Endodermal cell (in vitro differentiated cells): ENCODE measurements at regions not wholly inside any gene's neighbourhood (a gene's known extent, or its start where the extent isn't known, plus 50 kb on each side); places are given as distances from the start of the nearest gene placed in this dataset.

ENCODE experiments used
- DNase-seq: peaks from one replicate; pipeline ENCODE4 v3.0.0-alpha.2; 2017
- H3K27ac ChIP-seq: 2 replicates; pipeline ENCODE4 v1.5.1; 2013; ENCODE audit warnings: mild to moderate bottlenecking, low read depth, low read length, moderate library complexity
- H3K27me3 ChIP-seq: 2 replicates; pipeline ENCODE4 v1.6.1; 2013; ENCODE audit warnings: mild to moderate bottlenecking, low read length, moderate library complexity; ENCODE audit not compliant: insufficient read depth, control insufficient read depth, poor library complexity, severe bottlenecking
- H3K36me3 ChIP-seq: 2 replicates; pipeline ENCODE4 v1.7.0; 2013; ENCODE audit warnings: mild to moderate bottlenecking, low read length, moderate library complexity; ENCODE audit not compliant: control insufficient read depth, insufficient read depth
- H3K4me1 ChIP-seq: one replicate; pipeline ENCODE4 v1.7.0; 2013; ENCODE audit warnings: low read length; ENCODE audit not compliant: control insufficient read depth, insufficient read depth
- H3K4me3 ChIP-seq: 2 replicates; pipeline ENCODE4 v1.5.1; 2013; ENCODE audit warnings: mild to moderate bottlenecking, low read length, moderate library complexity
- H3K9ac ChIP-seq: 2 replicates; pipeline ENCODE4 v1.6.1; 2013; ENCODE audit warnings: mild to moderate bottlenecking, low read length, moderate library complexity; ENCODE audit not compliant: poor library complexity, severe bottlenecking; ENCODE audit errors: extremely low read depth
- H3K9me3 ChIP-seq: 2 replicates; pipeline ENCODE4 v1.6.1; 2013; ENCODE audit warnings: mild to moderate bottlenecking, low read length, moderate library complexity; ENCODE audit not compliant: control insufficient read depth
- H3K27ac Mint-ChIP-seq: 2 replicates; pipeline ENCODE4 v1.8.0; 2020; ENCODE audit warnings: mixed read lengths
- H3K27me3 Mint-ChIP-seq: 2 replicates; pipeline ENCODE4 v1.8.0; 2021; ENCODE audit warnings: mild to moderate bottlenecking, mixed read lengths; ENCODE audit not compliant: insufficient read depth
- H3K36me3 Mint-ChIP-seq: 2 replicates; pipeline ENCODE4 v1.8.0; 2020; ENCODE audit warnings: low read depth, mixed read lengths
- H3K4me1 Mint-ChIP-seq: 2 replicates; pipeline ENCODE4 v1.8.0; 2020; ENCODE audit warnings: mixed read lengths
- H3K4me3 Mint-ChIP-seq: 2 replicates; pipeline ENCODE4 v1.8.0; 2020; ENCODE audit warnings: mild to moderate bottlenecking, moderate library complexity, mixed read lengths
- H3K9me3 Mint-ChIP-seq: 2 replicates; pipeline ENCODE4 v1.8.0; 2020; ENCODE audit warnings: mild to moderate bottlenecking, mixed read lengths
- CTCF ChIP-seq: fragments of 200-600 bp; sonication (generic); conservative IDR thresholded peaks from 2 replicates; pipeline ENCODE4 v1.5.0; 2021; ENCODE audit warnings: antibody characterized with exemption, mild to moderate bottlenecking
- WGBS, 2 experiments: methylation state at CpG; one replicate each; pipeline versions ENCODE4 v1.1.5 to v1.1.7; 2013; ENCODE audit warnings: missing lambda C conversion rate in 2 of 2, mixed read lengths in 1 of 2; ENCODE audit not compliant: insufficient coverage in 1 of 2, insufficient read length in 1 of 2; 5-methylcytosine and 5-hydroxymethylcytosine counted together

GRCh38 chrX:42415636-42416035 is 362.3 kb downstream of the PPP1R2C start:
- Mint-ChIP-seq H3K4me1 (no peaks in the 10 kb centered on the region), H3K27ac (no peak overlapping the region), H3K36me3 (no peaks in the 10 kb centered on the region), H3K9me3 (peaks cover 49% of the 10 kb centered on the region), H3K4me3 (no peak overlapping the region), H3K27me3 (no peaks in the 10 kb centered on the region)
- DNase-seq: no peak
- Histone ChIP-seq H3K4me1 (no peaks in the 10 kb centered on the region), H3K4me3 (no peak overlapping the region), H3K27me3 (no peaks in the 10 kb centered on the region), H3K9me3 (no peaks in the 10 kb centered on the region), H3K36me3 (no peaks in the 10 kb centered on the region), H3K27ac (no peak overlapping the region), H3K9ac (no peak overlapping the region)
- 98% methylated on average over 2 of the region's 2 CpGs; no CpG with 5 or more reads in 1 of the 2 experiments for WGBS, 2 experiments
- no peak for TF ChIP-seq CTCF

DNA sequence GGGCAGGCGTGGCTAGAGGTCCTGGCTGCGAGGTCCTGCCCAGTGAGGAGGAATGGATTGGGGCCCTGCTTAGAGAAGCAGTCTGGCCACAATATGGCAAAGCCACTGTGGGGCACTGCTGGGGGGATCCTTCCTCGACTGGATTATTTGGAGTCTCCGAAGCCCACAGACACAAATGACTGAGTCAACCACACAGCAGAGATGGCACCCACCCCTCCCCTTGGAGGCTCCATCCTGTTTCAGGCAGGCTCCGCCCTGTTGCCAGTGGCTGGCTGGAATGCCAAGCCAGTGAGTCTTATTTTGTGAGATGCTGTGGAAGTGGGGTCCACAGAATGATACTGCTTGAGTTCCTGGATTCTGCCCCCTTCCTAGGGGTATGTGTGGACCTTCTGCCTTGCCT is 363.9 kb downstream of the PPP1R2C start:
- H3K4me3 Mint-ChIP-seq: no peak overlapping the region

GRCh38 chrX:42399632-42400024 is 378.3 kb downstream of the PPP1R2C start:
- no peaks in the 10 kb centered on the region for H3K36me3 ChIP-seq
- Mint-ChIP-seq H3K36me3 (peaks cover 3% of the 10 kb centered on the region), H3K9me3 (peaks cover 65% of the 10 kb centered on the region), H3K4me3 (no peak overlapping the region), H3K27me3 (peaks cover 10% of the 10 kb centered on the region), H3K27ac (no peak overlapping the region), H3K4me1 (peaks cover 11% of the 10 kb centered on the region)
- no peak overlapping the region for H3K27ac ChIP-seq
- no peak overlapping the region for H3K4me3 ChIP-seq
- DNase-seq: no peak
- peaks cover 4% of the 10 kb centered on the region for H3K4me1 ChIP-seq
- H3K9ac ChIP-seq: no peak overlapping the region
- no peak for TF ChIP-seq CTCF
- peaks cover 23% of the 10 kb centered on the region for H3K9me3 ChIP-seq
- no peaks in the 10 kb centered on the region for H3K27me3 ChIP-seq
- WGBS, 2 experiments: 40 to 42% methylated on average over 1 to 2 of the region's 2 CpGs

More for the DNA sequence above, 363.9 kb downstream of the PPP1R2C start:
- 86% methylated on average over 5 of the region's 5 CpGs; no CpG with 5 or more reads in 1 of the 2 experiments for WGBS, 2 experiments
- Mint-ChIP-seq H3K9me3 (peaks cover 58% of the 10 kb centered on the region), H3K27me3 (no peaks in the 10 kb centered on the region), H3K36me3 (no peaks in the 10 kb centered on the region), H3K4me1 (no peaks in the 10 kb centered on the region), H3K27ac (no peak overlapping the region)
- Histone ChIP-seq H3K27me3 (no peaks in the 10 kb centered on the region), H3K27ac (no peak overlapping the region), H3K36me3 (no peaks in the 10 kb centered on the region), H3K4me1 (no peaks in the 10 kb centered on the region), H3K9ac (no peak overlapping the region), H3K4me3 (no peak overlapping the region), H3K9me3 (no peaks in the 10 kb centered on the region)
- DNase-seq: no peak
- TF ChIP-seq CTCF: no peak
